Breast epithelium (tissue), 3 donors: ENCODE measurements at regions not wholly inside any gene's neighbourhood (a gene's known extent, or its start where the extent isn't known, plus 50 kb on each side); places are given as distances from the start of the nearest gene placed in this dataset.

Source experiments
- POLR2A ChIP-seq: fragments of 450-650 bp; IDR thresholded peaks from one replicate; pipeline ENCODE4 v1.6.1; 2016; ENCODE audit warnings: antibody characterized with exemption, mild to moderate bottlenecking, moderate library complexity
- POLR2AphosphoS5 ChIP-seq, 3 donors: sonication (generic); formaldehyde crosslinking; IDR thresholded peaks; one replicate each; pipeline ENCODE4 v1.6.1; 2017; ENCODE audit warnings: antibody characterized with exemption in 3 of 3
- TF ChIP-seq, protein P1 (sequence below), 3 donors: fragments of 450-650 bp; IDR thresholded peaks; one replicate each; pipeline ENCODE4 v1.5.1; 2016 to 2017; ENCODE audit warnings: antibody characterized with exemption in 3 of 3, mild to moderate bottlenecking in 3 of 3, moderate library complexity in 3 of 3

DNA sequence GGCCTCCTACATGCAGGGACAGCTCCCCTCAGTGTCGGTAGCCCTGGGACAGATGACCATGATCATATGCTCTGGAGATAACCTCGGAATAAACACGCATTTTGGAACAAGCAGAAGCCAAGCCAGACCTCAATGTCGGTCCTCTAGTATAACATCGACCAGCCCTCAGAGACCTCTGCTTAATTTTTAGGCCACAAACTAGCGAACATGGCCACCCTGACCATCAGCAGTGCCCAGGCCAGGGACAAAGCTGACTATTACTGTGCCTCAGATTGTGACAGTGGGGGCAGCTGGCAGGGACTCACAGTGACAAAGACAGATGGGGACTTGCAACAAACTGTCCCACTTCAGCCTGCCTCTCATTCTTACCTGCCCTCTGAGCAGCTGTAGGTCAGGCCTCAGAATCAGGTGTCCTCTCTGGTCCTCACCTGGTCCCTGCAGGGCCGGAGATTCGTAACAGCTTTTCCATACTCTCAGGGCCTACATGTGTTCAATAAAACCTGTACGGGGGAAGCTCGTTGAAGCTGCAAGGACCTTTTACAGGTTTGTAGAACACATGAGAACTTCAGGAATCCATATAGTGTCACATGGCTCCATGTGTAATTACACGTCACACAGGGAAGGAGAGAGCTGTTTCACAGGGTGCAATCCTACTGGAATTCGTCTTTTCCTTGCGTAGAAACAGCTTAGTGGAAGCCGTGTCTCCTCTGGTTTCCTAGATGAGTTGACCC lies 72.8 kb upstream of the IGLL5 start:
- TF ChIP-seq, protein P1, sequence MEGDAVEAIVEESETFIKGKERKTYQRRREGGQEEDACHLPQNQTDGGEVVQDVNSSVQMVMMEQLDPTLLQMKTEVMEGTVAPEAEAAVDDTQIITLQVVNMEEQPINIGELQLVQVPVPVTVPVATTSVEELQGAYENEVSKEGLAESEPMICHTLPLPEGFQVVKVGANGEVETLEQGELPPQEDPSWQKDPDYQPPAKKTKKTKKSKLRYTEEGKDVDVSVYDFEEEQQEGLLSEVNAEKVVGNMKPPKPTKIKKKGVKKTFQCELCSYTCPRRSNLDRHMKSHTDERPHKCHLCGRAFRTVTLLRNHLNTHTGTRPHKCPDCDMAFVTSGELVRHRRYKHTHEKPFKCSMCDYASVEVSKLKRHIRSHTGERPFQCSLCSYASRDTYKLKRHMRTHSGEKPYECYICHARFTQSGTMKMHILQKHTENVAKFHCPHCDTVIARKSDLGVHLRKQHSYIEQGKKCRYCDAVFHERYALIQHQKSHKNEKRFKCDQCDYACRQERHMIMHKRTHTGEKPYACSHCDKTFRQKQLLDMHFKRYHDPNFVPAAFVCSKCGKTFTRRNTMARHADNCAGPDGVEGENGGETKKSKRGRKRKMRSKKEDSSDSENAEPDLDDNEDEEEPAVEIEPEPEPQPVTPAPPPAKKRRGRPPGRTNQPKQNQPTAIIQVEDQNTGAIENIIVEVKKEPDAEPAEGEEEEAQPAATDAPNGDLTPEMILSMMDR (IDR thresholded peaks at IDR 0.05), result no peak
- no peak for TF ChIP-seq POLR2A
- no peak for TF ChIP-seq POLR2AphosphoS5 (IDR thresholded peaks at IDR 0.05)
